ENCODE measurements at regions not wholly inside any gene's neighbourhood (a gene's known extent, or its start where the extent isn't known, plus 50 kb on each side); places are given as distances from the start of the nearest gene placed in this dataset.

DNA sequence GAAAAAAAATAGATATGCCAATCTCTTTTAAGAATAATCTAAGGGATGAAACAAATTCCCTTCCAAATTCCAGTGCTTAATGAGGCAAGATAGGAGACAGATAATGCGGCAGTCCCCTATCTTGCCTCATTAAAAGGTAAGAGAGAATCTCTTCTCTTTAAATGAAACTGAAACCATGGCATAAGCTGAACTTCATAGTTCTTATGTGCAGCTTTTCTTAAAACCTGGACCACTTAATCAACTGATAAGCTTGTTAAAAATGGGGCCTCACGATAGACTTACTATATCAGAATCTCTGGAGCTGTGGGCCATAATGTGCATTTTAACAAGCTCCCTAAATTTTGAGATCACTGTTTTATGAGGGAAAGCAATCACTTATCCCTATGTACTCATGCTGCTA is 79.2 kb downstream of the NIBAN1 start:
- TF ChIP-seq, protein P1, sequence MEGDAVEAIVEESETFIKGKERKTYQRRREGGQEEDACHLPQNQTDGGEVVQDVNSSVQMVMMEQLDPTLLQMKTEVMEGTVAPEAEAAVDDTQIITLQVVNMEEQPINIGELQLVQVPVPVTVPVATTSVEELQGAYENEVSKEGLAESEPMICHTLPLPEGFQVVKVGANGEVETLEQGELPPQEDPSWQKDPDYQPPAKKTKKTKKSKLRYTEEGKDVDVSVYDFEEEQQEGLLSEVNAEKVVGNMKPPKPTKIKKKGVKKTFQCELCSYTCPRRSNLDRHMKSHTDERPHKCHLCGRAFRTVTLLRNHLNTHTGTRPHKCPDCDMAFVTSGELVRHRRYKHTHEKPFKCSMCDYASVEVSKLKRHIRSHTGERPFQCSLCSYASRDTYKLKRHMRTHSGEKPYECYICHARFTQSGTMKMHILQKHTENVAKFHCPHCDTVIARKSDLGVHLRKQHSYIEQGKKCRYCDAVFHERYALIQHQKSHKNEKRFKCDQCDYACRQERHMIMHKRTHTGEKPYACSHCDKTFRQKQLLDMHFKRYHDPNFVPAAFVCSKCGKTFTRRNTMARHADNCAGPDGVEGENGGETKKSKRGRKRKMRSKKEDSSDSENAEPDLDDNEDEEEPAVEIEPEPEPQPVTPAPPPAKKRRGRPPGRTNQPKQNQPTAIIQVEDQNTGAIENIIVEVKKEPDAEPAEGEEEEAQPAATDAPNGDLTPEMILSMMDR (IDR thresholded peaks at IDR 0.05; ENCODE audit: control extremely low read depth in 1 of 3, insufficient read depth in 1 of 3, low read depth in 1 of 3, low read length in 3 of 3) = no peak
- TF ChIP-seq CHD2 (IDR thresholded peaks at IDR 0.05; ENCODE audit: low read length) (no peak), EGR1 (IDR thresholded peaks at IDR 0.05; ENCODE audit: borderline replicate concordance, low read depth, low read length) (no peak), KDM1A (IDR thresholded peaks at IDR 0.05; ENCODE audit: borderline replicate concordance, low read length) (no peak), POLR2AphosphoS5 (IDR thresholded peaks at IDR 0.05; ENCODE audit: low read depth, low read length) (no peak), RAD21 (IDR thresholded peaks at IDR 0.05 in 1 of 2, conservative IDR thresholded peaks at IDR 0.05 in 1 of 2; ENCODE audit: low read depth in 2 of 2, low read length in 2 of 2) (no peak), TAF7 (optimal IDR thresholded peaks at IDR 0.05; ENCODE audit: borderline replicate concordance, low read depth, low read length) (no peak), RXRA (IDR thresholded peaks at IDR 0.05; ENCODE audit: insufficient read depth, low read depth, low read length) (no peak), POLR2A (IDR thresholded peaks at IDR 0.05; ENCODE audit: control extremely low read depth in 1 of 2, low read depth in 2 of 2, low read length in 2 of 2) (no peak), EZH2 (IDR thresholded peaks at IDR 0.05; ENCODE audit: low read depth, low read length, severe bottlenecking) (no peak), RFX5 (IDR thresholded peaks at IDR 0.05; ENCODE audit: borderline replicate concordance, low read depth, low read length) (no peak)
- TF ChIP-seq, protein P2, sequence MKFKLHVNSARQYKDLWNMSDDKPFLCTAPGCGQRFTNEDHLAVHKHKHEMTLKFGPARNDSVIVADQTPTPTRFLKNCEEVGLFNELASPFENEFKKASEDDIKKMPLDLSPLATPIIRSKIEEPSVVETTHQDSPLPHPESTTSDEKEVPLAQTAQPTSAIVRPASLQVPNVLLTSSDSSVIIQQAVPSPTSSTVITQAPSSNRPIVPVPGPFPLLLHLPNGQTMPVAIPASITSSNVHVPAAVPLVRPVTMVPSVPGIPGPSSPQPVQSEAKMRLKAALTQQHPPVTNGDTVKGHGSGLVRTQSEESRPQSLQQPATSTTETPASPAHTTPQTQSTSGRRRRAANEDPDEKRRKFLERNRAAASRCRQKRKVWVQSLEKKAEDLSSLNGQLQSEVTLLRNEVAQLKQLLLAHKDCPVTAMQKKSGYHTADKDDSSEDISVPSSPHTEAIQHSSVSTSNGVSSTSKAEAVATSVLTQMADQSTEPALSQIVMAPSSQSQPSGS (IDR thresholded peaks at IDR 0.05; ENCODE audit: low read length) = no peak
- TF ChIP-seq, protein P3, sequence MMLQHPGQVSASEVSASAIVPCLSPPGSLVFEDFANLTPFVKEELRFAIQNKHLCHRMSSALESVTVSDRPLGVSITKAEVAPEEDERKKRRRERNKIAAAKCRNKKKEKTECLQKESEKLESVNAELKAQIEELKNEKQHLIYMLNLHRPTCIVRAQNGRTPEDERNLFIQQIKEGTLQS (IDR thresholded peaks at IDR 0.05; ENCODE audit: insufficient read depth, low read depth, low read length) = no peak
